Endothelial cell of umbilical vein (primary cell): ENCODE measurements at regions not wholly inside any gene's neighbourhood (a gene's known extent, or its start where the extent isn't known, plus 50 kb on each side); places are given as distances from the start of the nearest gene placed in this dataset.

Source experiments
- BruUV-seq: library from RNA; stranded (reverse); fragments of 400-500 nt; replicated peaks from 2 replicates; lab custom pipeline; 2021; lab: Mats Ljungman, UMichigan
- CTCF ChIA-PET: fragments of 300-600, 350-600 bp; sonication (Branson Sonifier 250); formaldehyde crosslinking; loops from one replicate; lab custom pipeline; 2021; ENCODE audit warnings: antibody characterized with exemption, inconsistent platforms; lab: Charles Lee
- POLR2A ChIA-PET: fragments of 300-600, 350-600 bp; sonication (Branson Sonifier 250); formaldehyde crosslinking; loops from one replicate; lab custom pipeline; 2021; ENCODE audit warnings: antibody characterized with exemption, inconsistent platforms; lab: Charles Lee
- DNase-seq: peaks from one replicate; pipeline ENCODE4 v3.0.0-alpha.2; 2011; ENCODE audit warnings: low read depth, low spot score
- FAIRE-seq: peaks from 2 replicates; lab custom pipeline; 2011; peaks lifted over from hg19 to GRCh38; lab: Jason Lieb, UNC
- H2AFZ ChIP-seq: 2 replicates; pipeline ENCODE4 v1.6.0; 2012; ENCODE audit warnings: low read depth, low read length, control low read depth, inconsistent platforms
- H3K27ac ChIP-seq: 2 replicates; pipeline ENCODE4 v1.5.1; 2011; ENCODE audit warnings: low read depth, mild to moderate bottlenecking, control low read depth, low read length, moderate library complexity; ENCODE audit not compliant: insufficient read depth
- H3K27me3 ChIP-seq, 2 experiments: 2 replicates each; pipeline versions ENCODE4 v1.6.0 to v1.6.1; 2011; ENCODE audit warnings: low read length in 2 of 2, mixed read lengths in 1 of 2; ENCODE audit not compliant: control insufficient read depth in 2 of 2, insufficient read depth in 2 of 2
- H3K36me3 ChIP-seq, 2 experiments: 2 replicates in 1 of 2; 3 replicates in 1 of 2; pipeline ENCODE4 v1.5.1; 2011; ENCODE audit warnings: low read length in 2 of 2, mild to moderate bottlenecking in 1 of 2, moderate library complexity in 1 of 2; ENCODE audit not compliant: control insufficient read depth in 2 of 2, insufficient read depth in 2 of 2; ENCODE audit errors: extremely low read depth in 1 of 2
- H3K4me1 ChIP-seq: 3 replicates; pipeline ENCODE4 v1.5.1; 2011; ENCODE audit warnings: mild to moderate bottlenecking, low read length; ENCODE audit not compliant: control insufficient read depth, insufficient read depth; ENCODE audit errors: extremely low read depth
- H3K4me2 ChIP-seq: 2 replicates; pipeline ENCODE4 v1.6.1; 2011; ENCODE audit warnings: low read length, control low read depth, mixed read lengths; ENCODE audit not compliant: insufficient read depth
- H3K4me3 ChIP-seq, 3 experiments: fragments of 200-600 bp in 1 of 3; sonication (generic), shearing (Covaris generic) in 1 of 3; replicated peaks in 1 of 3; 2 replicates each; pipeline ENCODE4 v1.5.1; 2011 to 2016; ENCODE audit warnings: control low read depth in 3 of 3, low read length in 3 of 3, mild to moderate bottlenecking in 2 of 3, inconsistent platforms in 1 of 3, low read depth in 1 of 3, moderate library complexity in 1 of 3; ENCODE audit not compliant: insufficient read depth in 1 of 3
- H3K79me2 ChIP-seq: 2 replicates; pipeline ENCODE4 v1.6.0; 2012; ENCODE audit warnings: low read length, inconsistent platforms; ENCODE audit not compliant: control insufficient read depth, insufficient read depth
- H3K9ac ChIP-seq: replicated peaks from 2 replicates; pipeline ENCODE3; 2011; ENCODE audit warnings: low read length, control low read depth; ENCODE audit not compliant: insufficient read depth; ENCODE audit errors: extremely low read depth
- H3K9me1 ChIP-seq: replicated peaks from 3 replicates; pipeline ENCODE4 v1.6.0; 2011; ENCODE audit warnings: mild to moderate bottlenecking, low read length; ENCODE audit not compliant: control insufficient read depth, insufficient read depth; ENCODE audit errors: extremely low read depth
- H3K9me3 ChIP-seq: replicated peaks from 2 replicates; pipeline ENCODE4 v1.5.1; 2012; ENCODE audit warnings: low read length, inconsistent platforms; ENCODE audit not compliant: control insufficient read depth, insufficient read depth
- H4K20me1 ChIP-seq: replicated peaks from 2 replicates; pipeline ENCODE3; 2011; ENCODE audit warnings: mild to moderate bottlenecking, low read length; ENCODE audit not compliant: control insufficient read depth, insufficient read depth; ENCODE audit errors: extremely low read depth
- EZH2 ChIP-seq: IDR thresholded peaks from 2 replicates; pipeline ENCODE4 v1.6.1; 2012; ENCODE audit warnings: borderline replicate concordance, low read depth, mild to moderate bottlenecking, moderate library complexity, low read length, inconsistent platforms; ENCODE audit not compliant: severe bottlenecking
- FOS ChIP-seq: IDR thresholded peaks from 2 replicates; pipeline ENCODE4 v1.6.1; 2011; ENCODE audit warnings: mild to moderate bottlenecking, low read length, moderate library complexity, borderline replicate concordance; ENCODE audit not compliant: insufficient read depth
- GATA2 ChIP-seq: IDR thresholded peaks from 2 replicates; pipeline ENCODE4 v1.7.0; 2011; ENCODE audit warnings: low read depth, mild to moderate bottlenecking, moderate library complexity, mixed read lengths, low read length; ENCODE audit not compliant: insufficient read length, insufficient read depth
- JUN ChIP-seq: IDR thresholded peaks from 2 replicates; pipeline ENCODE4 v1.6.1; 2011; ENCODE audit warnings: borderline replicate concordance, low read depth; ENCODE audit not compliant: insufficient read length, insufficient read depth
- MYC ChIP-seq: IDR thresholded peaks from one replicate; pipeline ENCODE4 v1.6.1; 2011; ENCODE audit warnings: mild to moderate bottlenecking, low read depth, low read length
- POLR2A ChIP-seq: IDR thresholded peaks from 2 replicates; pipeline ENCODE4 v1.6.1; 2012; ENCODE audit warnings: low read depth, mild to moderate bottlenecking, control low read depth, low read length
- POLR2AphosphoS5 ChIP-seq: IDR thresholded peaks from 2 replicates; pipeline ENCODE4 v1.6.1; 2012; ENCODE audit warnings: low read depth, mild to moderate bottlenecking, control low read depth, low read length, moderate library complexity; ENCODE audit not compliant: insufficient read depth
- dilution Hi-C: fragments of 300-500 bp; cut with MboI; formaldehyde crosslinking; loops from one replicate; pipeline ENCODE4 v1.15.0; 2019; ENCODE audit warnings: low sequenced_read_pairs; ENCODE audit not compliant: extremely low pct_ligation_motif_present
- intact Hi-C: fragments of 100-400 bp; cut with micrococcal nuclease; formaldehyde crosslinking; loops from one replicate; pipeline ENCODE4 v1.10.0; 2022
- TF ChIP-seq, protein P1 (sequence below), 2 donors: IDR thresholded peaks; 1 replicate in 1 of 2; 2 replicates in 1 of 2; pipeline ENCODE4 v1.5.1; 2011; ENCODE audit warnings: low read length in 2 of 2, mild to moderate bottlenecking in 2 of 2, moderate library complexity in 2 of 2, control low read depth in 1 of 2, inconsistent platforms in 1 of 2, low read depth in 1 of 2; ENCODE audit not compliant: insufficient read depth in 1 of 2; ENCODE audit errors: extremely low read depth in 1 of 2
- TF ChIP-seq, protein P2 (sequence below): IDR thresholded peaks from 2 replicates; pipeline ENCODE4 v1.6.1; 2011; ENCODE audit not compliant: insufficient read depth, insufficient read length

DNA sequence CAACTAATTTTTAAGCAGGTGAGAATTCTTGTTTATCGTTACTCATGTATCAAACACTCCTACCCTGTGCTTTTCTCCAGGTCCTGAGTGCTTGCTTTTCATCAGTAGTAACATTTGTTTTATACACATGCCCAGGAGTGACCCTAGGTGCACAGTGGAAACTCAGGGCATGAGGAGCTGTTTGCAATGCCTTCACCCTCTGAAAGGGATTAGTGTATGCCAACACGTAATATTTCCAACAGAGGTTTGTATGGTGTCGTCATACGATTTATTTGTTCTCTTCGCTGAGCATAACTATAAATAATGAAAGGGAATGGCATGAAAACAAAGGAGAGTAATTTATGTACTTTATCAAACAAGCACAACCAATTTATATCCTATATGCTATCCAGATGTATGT is 537.4 kb upstream of the MMS22L start:
- Histone ChIP-seq H3K4me3 (no peak overlapping the region), H3K4me2 (no peak overlapping the region), H3K27me3 (no peaks in the 10 kb centered on the region), H3K4me1 (no peaks in the 10 kb centered on the region), H3K36me3 (no peaks in the 10 kb centered on the region), H3K9ac (no peak overlapping the region), H2AFZ (no peak overlapping the region), H3K79me2 (no peaks in the 10 kb centered on the region), H3K9me3 (no peaks in the 10 kb centered on the region), H3K27ac (no peak overlapping the region), H4K20me1 (no peaks in the 10 kb centered on the region), H3K9me1 (no peaks in the 10 kb centered on the region)
- intact Hi-C loops = no loop called here
- ChIA-PET CTCF (no interaction called here), POLR2A (no interaction called here)
- FAIRE-seq = no peak
- dilution Hi-C loops = no loop called here
- DNase-seq = no peak
- TF ChIP-seq EZH2 = no peak
- TF ChIP-seq, protein P1, sequence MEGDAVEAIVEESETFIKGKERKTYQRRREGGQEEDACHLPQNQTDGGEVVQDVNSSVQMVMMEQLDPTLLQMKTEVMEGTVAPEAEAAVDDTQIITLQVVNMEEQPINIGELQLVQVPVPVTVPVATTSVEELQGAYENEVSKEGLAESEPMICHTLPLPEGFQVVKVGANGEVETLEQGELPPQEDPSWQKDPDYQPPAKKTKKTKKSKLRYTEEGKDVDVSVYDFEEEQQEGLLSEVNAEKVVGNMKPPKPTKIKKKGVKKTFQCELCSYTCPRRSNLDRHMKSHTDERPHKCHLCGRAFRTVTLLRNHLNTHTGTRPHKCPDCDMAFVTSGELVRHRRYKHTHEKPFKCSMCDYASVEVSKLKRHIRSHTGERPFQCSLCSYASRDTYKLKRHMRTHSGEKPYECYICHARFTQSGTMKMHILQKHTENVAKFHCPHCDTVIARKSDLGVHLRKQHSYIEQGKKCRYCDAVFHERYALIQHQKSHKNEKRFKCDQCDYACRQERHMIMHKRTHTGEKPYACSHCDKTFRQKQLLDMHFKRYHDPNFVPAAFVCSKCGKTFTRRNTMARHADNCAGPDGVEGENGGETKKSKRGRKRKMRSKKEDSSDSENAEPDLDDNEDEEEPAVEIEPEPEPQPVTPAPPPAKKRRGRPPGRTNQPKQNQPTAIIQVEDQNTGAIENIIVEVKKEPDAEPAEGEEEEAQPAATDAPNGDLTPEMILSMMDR (IDR thresholded peaks at IDR 0.05; ENCODE audit: extremely low read depth in 1 of 2, insufficient read depth in 1 of 2, low read depth in 1 of 2, low read length in 2 of 2) = no peak
- TF ChIP-seq POLR2AphosphoS5 = no peak
- no peak for TF ChIP-seq JUN
- TF ChIP-seq GATA2 = no peak
- TF ChIP-seq, protein P2, sequence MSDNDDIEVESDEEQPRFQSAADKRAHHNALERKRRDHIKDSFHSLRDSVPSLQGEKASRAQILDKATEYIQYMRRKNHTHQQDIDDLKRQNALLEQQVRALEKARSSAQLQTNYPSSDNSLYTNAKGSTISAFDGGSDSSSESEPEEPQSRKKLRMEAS = no peak
- TF ChIP-seq FOS = no peak
- TF ChIP-seq POLR2A = no peak
- TF ChIP-seq MYC = no peak
- BruUV-seq = no TSS peak
